ENCODE measurements at regions not wholly inside any gene's neighbourhood (a gene's known extent, or its start where the extent isn't known, plus 50 kb on each side); places are given as distances from the start of the nearest gene placed in this dataset.
A peak's percentile ranks its signal among the peaks of the same experiment; 100 is the strongest.

GRCh38 chr13:60286707-60287106, 110.3 kb upstream of the TDRD3 start:
- no peak for DNase-seq

- no peak for DNase-seq
Observed at GRCh38 chr13:60288569-60288968, 108.5 kb upstream of the TDRD3 start.

GRCh38 chr13:60303166-60303565, 93.9 kb upstream of the TDRD3 start:
- no peak for DNase-seq

- no peak for DNase-seq
Observed at GRCh38 chr13:60311527-60311926, 85.5 kb upstream of the TDRD3 start.

GRCh38 chr13:60312851-60313505, 84.0 kb upstream of the TDRD3 start:
- DNase-seq, result no peak

GRCh38 chr13:60318186-60318585, 78.8 kb upstream of the TDRD3 start:
- no peak for DNase-seq

- DNase-seq, result no peak
Observed at GRCh38 chr13:60324131-60324530, 72.9 kb upstream of the TDRD3 start.

- no peak for DNase-seq
Observed at GRCh38 chr13:60326273-60326672, 70.7 kb upstream of the TDRD3 start.

- DNase-seq, result no peak
Observed at GRCh38 chr13:60327511-60327910, 69.5 kb upstream of the TDRD3 start.

- DNase-seq, result no peak
Observed at GRCh38 chr13:60328073-60328472, 68.9 kb upstream of the TDRD3 start.

- peak; percentile 76 for DNase-seq
Observed at GRCh38 chr13:60329221-60329923, 67.6 kb upstream of the TDRD3 start.

- no peak for DNase-seq
Observed at GRCh38 chr13:60331249-60332012, 65.6 kb upstream of the TDRD3 start.

- DNase-seq, result no peak
Observed at GRCh38 chr13:60332682-60333081, 64.3 kb upstream of the TDRD3 start.

- no peak for DNase-seq
Observed at GRCh38 chr13:60334310-60334709, 62.7 kb upstream of the TDRD3 start.

GRCh38 chr13:60335531-60335930, 61.5 kb upstream of the TDRD3 start:
- DNase-seq, result no peak

- DNase-seq, result no peak
Observed at GRCh38 chr13:60338754-60339153, 58.3 kb upstream of the TDRD3 start.

- DNase-seq, result no peak
Observed at GRCh38 chr13:60343978-60344377, 53.0 kb upstream of the TDRD3 start.

GRCh38 chr13:60347174-60347573, 49.8 kb upstream of the TDRD3 start:
- DNase-seq, result no peak
